ENCODE measurements at regions not wholly inside any gene's neighbourhood (a gene's known extent, or its start where the extent isn't known, plus 50 kb on each side); places are given as distances from the start of the nearest gene placed in this dataset.

DNA sequence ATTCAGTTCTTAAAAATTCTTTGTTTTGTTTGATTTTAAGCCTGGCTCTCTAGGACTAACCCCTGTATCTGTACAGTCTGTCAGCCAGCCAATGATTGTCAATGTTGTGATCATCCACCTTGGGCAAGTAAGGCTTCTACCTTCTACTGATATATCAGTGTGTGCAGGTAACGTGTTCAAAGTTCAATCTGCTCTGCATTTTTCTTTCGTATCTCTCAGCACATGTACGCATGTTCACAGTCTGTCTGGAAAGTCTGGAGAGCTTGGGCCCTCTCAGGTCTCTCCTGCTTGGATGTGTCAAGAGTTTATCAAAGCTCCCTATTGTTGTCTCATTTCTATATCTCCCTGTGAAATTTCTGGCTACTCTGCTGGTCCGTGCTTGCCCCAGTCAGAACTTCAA is 138.6 kb upstream of the VRK1 start:
- no peaks in the 10 kb centered on the region for H3K27me3 ChIP-seq (ENCODE audit: control insufficient read depth in 2 of 2, insufficient read depth in 2 of 2, low read length in 2 of 2)
- ChIA-PET POLR2A (no interaction called here), CTCF (no interaction called here)
- H3K27ac ChIP-seq (ENCODE audit: insufficient read depth, low read depth, low read length): no peak overlapping the region
- no peak overlapping the region for H3K9ac ChIP-seq (replicated peaks; ENCODE audit: extremely low read depth, insufficient read depth, low read length)
- dilution Hi-C loops (cut with MboI; ENCODE audit: extremely low pct_ligation_motif_present, low sequenced_read_pairs): no loop called here
- no TSS peak for BruUV-seq (replicated peaks)
- no peaks in the 10 kb centered on the region for H3K4me1 ChIP-seq (ENCODE audit: control insufficient read depth, extremely low read depth, insufficient read depth, low read length)
- no peak for TF ChIP-seq FOS (IDR thresholded peaks at IDR 0.05; ENCODE audit: borderline replicate concordance, insufficient read depth, low read length)
- no peak for TF ChIP-seq POLR2AphosphoS5 (IDR thresholded peaks at IDR 0.05; ENCODE audit: insufficient read depth, low read depth, low read length)
- no peak for TF ChIP-seq JUN (IDR thresholded peaks at IDR 0.05; ENCODE audit: borderline replicate concordance, insufficient read depth, insufficient read length, low read depth)
- no peak for TF ChIP-seq POLR2A (IDR thresholded peaks at IDR 0.05; ENCODE audit: low read depth, low read length)
- no peak for TF ChIP-seq GATA2 (IDR thresholded peaks at IDR 0.05; ENCODE audit: insufficient read depth, insufficient read length, low read depth, low read length)
- TF ChIP-seq, protein P1, sequence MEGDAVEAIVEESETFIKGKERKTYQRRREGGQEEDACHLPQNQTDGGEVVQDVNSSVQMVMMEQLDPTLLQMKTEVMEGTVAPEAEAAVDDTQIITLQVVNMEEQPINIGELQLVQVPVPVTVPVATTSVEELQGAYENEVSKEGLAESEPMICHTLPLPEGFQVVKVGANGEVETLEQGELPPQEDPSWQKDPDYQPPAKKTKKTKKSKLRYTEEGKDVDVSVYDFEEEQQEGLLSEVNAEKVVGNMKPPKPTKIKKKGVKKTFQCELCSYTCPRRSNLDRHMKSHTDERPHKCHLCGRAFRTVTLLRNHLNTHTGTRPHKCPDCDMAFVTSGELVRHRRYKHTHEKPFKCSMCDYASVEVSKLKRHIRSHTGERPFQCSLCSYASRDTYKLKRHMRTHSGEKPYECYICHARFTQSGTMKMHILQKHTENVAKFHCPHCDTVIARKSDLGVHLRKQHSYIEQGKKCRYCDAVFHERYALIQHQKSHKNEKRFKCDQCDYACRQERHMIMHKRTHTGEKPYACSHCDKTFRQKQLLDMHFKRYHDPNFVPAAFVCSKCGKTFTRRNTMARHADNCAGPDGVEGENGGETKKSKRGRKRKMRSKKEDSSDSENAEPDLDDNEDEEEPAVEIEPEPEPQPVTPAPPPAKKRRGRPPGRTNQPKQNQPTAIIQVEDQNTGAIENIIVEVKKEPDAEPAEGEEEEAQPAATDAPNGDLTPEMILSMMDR (IDR thresholded peaks at IDR 0.05; ENCODE audit: extremely low read depth in 1 of 2, insufficient read depth in 1 of 2, low read depth in 1 of 2, low read length in 2 of 2): no peak
- TF ChIP-seq, protein P2, sequence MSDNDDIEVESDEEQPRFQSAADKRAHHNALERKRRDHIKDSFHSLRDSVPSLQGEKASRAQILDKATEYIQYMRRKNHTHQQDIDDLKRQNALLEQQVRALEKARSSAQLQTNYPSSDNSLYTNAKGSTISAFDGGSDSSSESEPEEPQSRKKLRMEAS (IDR thresholded peaks at IDR 0.05; ENCODE audit: insufficient read depth, insufficient read length): no peak
- TF ChIP-seq MYC (IDR thresholded peaks at IDR 0.05; ENCODE audit: low read depth, low read length): no peak
- no peak for TF ChIP-seq EZH2 (IDR thresholded peaks at IDR 0.05; ENCODE audit: borderline replicate concordance, low read depth, low read length, severe bottlenecking)
- no peaks in the 10 kb centered on the region for H3K9me3 ChIP-seq (replicated peaks; ENCODE audit: control insufficient read depth, insufficient read depth, low read length)
- no peak overlapping the region for H2AFZ ChIP-seq (ENCODE audit: low read depth, low read length)
- H3K4me3 ChIP-seq (replicated peaks in 1 of 3; ENCODE audit: insufficient read depth in 1 of 3, low read depth in 1 of 3, low read length in 3 of 3): no peak overlapping the region
- no peaks in the 10 kb centered on the region for H3K9me1 ChIP-seq (replicated peaks; ENCODE audit: control insufficient read depth, extremely low read depth, insufficient read depth, low read length)
- no peak for FAIRE-seq
- H3K79me2 ChIP-seq (ENCODE audit: control insufficient read depth, insufficient read depth, low read length): no peaks in the 10 kb centered on the region
- no peak for DNase-seq (ENCODE audit: low read depth, low spot score)
- intact Hi-C loops (cut with micrococcal nuclease): no loop called here
- H3K36me3 ChIP-seq (ENCODE audit: control insufficient read depth in 2 of 2, extremely low read depth in 1 of 2, insufficient read depth in 2 of 2, low read length in 2 of 2): no peaks in the 10 kb centered on the region
- no peaks in the 10 kb centered on the region for H4K20me1 ChIP-seq (replicated peaks; ENCODE audit: control insufficient read depth, extremely low read depth, insufficient read depth, low read length)
- no peak overlapping the region for H3K4me2 ChIP-seq (ENCODE audit: insufficient read depth, low read length)

All from endothelial cell of umbilical vein (primary cell).